ENCODE measurements at regions not wholly inside any gene's neighbourhood (a gene's known extent, or its start where the extent isn't known, plus 50 kb on each side); places are given as distances from the start of the nearest gene placed in this dataset.
A peak's percentile ranks its signal among the peaks of the same experiment; 100 is the strongest.
"Not testable (repeated sequence)": the region's sequence is repeated elsewhere in the genome, so short reads cannot be mapped to it uniquely, and the experiment has no call there.

DNA sequence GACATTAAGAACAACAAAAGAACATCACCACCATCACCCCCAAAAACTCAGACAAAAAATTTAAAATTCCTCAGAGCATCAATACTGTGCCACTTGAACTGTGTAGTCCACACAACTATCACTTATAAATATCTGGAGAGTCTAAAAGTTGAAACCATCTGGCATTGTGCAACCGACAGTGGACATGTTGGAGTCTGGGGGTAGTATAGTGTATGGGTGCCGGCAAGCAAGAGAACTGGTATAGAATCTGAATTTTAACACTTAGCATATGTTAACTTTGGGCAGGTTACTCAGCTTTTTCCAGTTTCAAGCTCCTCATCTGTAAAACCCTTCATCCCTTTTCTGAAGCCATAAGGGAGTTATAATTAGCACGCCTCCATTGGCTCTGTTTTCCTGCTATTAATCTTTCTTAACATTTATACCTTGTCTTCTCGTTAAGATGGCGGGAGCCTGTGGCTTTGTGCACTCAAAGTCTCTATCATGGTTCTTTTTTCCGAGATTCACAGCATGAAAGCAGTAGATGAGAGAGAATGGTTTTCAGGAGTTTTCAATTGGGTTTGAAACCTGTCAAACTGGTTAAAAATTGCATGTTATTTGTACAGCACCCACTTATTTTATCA, 255.7 kb upstream of the TBL1XR1 start:
- intact Hi-C loops (cut with DNase I) = no loop called here
- Histone ChIP-seq H3K4me1 (peaks cover 21 to 59% (median 42%) of the 10 kb centered on the region in 3 donors), H3K27ac (peak overlapping the region; percentile 76 to 89 (median 84)), H3K27me3 (no peaks in the 10 kb centered on the region), H3K9me3 (peaks cover 0 to 7% (median 0%) of the 10 kb centered on the region in 3 donors), H3K4me3 (no peak overlapping the region), H3K36me3 (no peaks in the 10 kb centered on the region)
- TF ChIP-seq, protein P1, sequence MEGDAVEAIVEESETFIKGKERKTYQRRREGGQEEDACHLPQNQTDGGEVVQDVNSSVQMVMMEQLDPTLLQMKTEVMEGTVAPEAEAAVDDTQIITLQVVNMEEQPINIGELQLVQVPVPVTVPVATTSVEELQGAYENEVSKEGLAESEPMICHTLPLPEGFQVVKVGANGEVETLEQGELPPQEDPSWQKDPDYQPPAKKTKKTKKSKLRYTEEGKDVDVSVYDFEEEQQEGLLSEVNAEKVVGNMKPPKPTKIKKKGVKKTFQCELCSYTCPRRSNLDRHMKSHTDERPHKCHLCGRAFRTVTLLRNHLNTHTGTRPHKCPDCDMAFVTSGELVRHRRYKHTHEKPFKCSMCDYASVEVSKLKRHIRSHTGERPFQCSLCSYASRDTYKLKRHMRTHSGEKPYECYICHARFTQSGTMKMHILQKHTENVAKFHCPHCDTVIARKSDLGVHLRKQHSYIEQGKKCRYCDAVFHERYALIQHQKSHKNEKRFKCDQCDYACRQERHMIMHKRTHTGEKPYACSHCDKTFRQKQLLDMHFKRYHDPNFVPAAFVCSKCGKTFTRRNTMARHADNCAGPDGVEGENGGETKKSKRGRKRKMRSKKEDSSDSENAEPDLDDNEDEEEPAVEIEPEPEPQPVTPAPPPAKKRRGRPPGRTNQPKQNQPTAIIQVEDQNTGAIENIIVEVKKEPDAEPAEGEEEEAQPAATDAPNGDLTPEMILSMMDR (IDR thresholded peaks at IDR 0.05) = no peak
- TF ChIP-seq POLR2A (IDR thresholded peaks at IDR 0.05) = no peak
- 71 to 75% methylated on average over 6 of the region's 6 CpGs for WGBS, 2 donors
- DNase-seq = no peak

DNA sequence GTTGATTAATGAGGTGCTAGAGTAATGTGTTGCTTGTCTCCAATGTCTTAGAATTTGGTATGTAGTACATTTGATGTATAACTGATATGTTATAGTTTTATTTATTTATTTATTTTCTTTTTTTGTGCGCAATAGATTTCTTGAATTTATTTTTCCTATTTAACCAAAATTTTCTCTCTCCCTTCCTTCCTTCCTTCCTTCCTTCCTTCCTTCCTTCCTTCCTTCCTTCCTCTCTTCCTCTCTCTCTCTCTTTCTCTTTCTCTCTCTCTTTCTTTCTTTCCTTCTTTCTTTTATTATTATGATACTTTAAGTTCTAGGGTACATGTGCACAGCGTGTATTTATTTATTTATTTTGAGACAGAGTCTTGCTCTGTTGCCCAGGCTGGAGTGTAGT, 256.2 kb upstream of the TBL1XR1 start:
- H3K9me3 ChIP-seq = peaks cover 0 to 12% (median 0%) of the 10 kb centered on the region in 3 donors
- WGBS, 2 donors = 83 to 92% methylated on average over 2 of the region's 2 CpGs

DNA sequence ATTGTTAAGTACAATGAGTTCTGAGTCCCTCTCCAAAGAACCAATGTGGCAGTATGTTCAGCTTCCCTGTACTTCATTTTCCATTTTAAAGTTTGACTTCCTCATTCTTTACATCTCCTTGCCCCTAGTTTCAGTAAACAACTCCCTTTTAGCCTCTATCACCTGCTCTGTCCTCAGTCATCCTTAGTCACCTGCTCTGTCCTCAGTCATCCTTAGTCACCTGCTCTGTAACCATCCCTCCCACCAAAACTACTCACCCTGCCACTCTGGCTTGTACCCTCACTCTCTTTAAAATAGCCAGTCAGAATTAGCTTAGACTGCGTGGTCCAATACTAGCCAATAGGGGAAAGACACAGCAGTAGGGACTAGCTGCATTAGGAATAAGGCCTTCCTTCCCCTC, 259.9 kb upstream of the TBL1XR1 start:
- 86 to 90% methylated on average over 1 of the region's 1 CpG for WGBS, 2 donors
- H3K36me3 ChIP-seq; H3K4me3 ChIP-seq; DNase-seq; H3K27me3 ChIP-seq; intact Hi-C loops (cut with DNase I): not testable (repeated sequence)
- H3K4me1 ChIP-seq = peaks cover 10 to 27% (median 17%) of the 10 kb centered on the region in 3 donors
- peaks cover 0 to 12% (median 0%) of the 10 kb centered on the region in 3 donors for H3K9me3 ChIP-seq
- H3K27ac ChIP-seq = peak overlapping the region; percentile 7 to 38 (median 20)

More for the DNA sequence above, 256.2 kb upstream of the TBL1XR1 start:
- intact Hi-C loops (cut with DNase I) = no loop called here
- no peak for TF ChIP-seq POLR2A (IDR thresholded peaks at IDR 0.05)
- TF ChIP-seq, protein P1 (IDR thresholded peaks at IDR 0.05) = no peak
- no peak overlapping the region for H3K4me3 ChIP-seq
- no peaks in the 10 kb centered on the region for H3K27me3 ChIP-seq
- DNase-seq = no peak
- peaks cover 17 to 53% (median 39%) of the 10 kb centered on the region in 3 donors for H3K4me1 ChIP-seq
- no peaks in the 10 kb centered on the region for H3K36me3 ChIP-seq
- H3K27ac ChIP-seq = peak overlapping the region in 3 of 4 donors; percentile 80 to 89 (median 87)

DNA sequence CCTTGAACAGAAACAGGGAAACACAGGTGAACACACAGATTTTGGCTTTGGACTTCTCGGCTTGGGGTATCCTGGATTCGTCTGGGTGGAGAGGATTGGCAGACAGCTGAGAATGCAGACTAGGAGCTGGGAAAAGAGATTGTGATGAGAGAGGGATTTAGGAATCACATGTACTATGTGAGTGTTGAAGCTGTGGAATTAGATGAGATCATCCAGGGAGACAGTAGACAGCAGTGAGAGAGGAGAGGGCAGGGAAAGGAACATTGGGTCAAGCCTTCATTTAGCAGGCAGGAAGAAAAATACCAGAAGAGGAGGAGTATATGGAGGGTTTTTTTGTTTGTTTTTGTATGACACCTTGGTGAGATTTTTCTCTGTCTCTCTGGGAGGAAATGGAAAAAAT, 262.1 kb upstream of the TBL1XR1 start:
- Histone ChIP-seq H3K9me3 (peaks cover 0 to 12% (median 0%) of the 10 kb centered on the region in 3 donors), H3K4me3 (no peak overlapping the region), H3K36me3 (no peaks in the 10 kb centered on the region), H3K27ac (peak overlapping the region; percentile 18 to 77 (median 56)), H3K27me3 (no peaks in the 10 kb centered on the region), H3K4me1 (peaks cover 0 to 21% (median 8%) of the 10 kb centered on the region in 3 donors)
- WGBS, 2 donors = 60 to 71% methylated on average over 2 of the region's 2 CpGs
- intact Hi-C loops (cut with DNase I) = no loop called here
- no peak for DNase-seq
- TF ChIP-seq, protein P1 (IDR thresholded peaks at IDR 0.05) = no peak
- TF ChIP-seq POLR2A (IDR thresholded peaks at IDR 0.05) = no peak

DNA sequence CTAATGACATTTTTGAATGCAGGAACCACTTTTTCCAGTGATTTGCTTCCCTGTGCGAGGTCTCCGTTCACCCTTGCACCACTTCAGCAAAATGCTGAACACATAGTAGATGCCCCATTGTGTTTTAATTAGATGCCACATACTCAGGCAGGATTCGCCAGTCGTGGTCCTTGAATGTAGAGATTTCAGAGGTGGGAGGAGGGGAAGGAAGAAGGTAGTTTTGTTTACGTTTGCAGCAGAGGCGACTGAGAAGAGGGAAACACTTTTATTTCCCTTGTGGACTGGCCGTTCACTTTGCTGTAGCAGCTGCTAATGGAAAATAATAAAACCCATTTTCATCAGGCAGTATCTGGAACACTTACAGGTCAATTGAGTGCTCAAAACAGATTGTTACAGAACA, 262.8 kb upstream of the TBL1XR1 start:
- Histone ChIP-seq H3K27ac (peak overlapping the region in 3 of 4 donors; percentile 30 to 77 (median 60)), H3K9me3 (peaks cover 0 to 12% (median 0%) of the 10 kb centered on the region in 3 donors), H3K4me3 (no peak overlapping the region), H3K36me3 (no peaks in the 10 kb centered on the region), H3K27me3 (no peaks in the 10 kb centered on the region), H3K4me1 (peaks cover 0 to 28% (median 8%) of the 10 kb centered on the region in 3 donors)
- TF ChIP-seq, protein P1 (IDR thresholded peaks at IDR 0.05) = no peak
- no peak for TF ChIP-seq POLR2A (IDR thresholded peaks at IDR 0.05)
- WGBS, 2 donors = 48 to 50% methylated on average over 7 of the region's 7 CpGs
- DNase-seq = no peak
- intact Hi-C loops (cut with DNase I) = no loop called here
